ENCODE measurements at regions not wholly inside any gene's neighbourhood (a gene's known extent, or its start where the extent isn't known, plus 50 kb on each side); places are given as distances from the start of the nearest gene placed in this dataset.

GRCh38 chr12:22993609-22994315 is 368.8 kb downstream of the ETNK1 start:
- no peak for DNase-seq

GRCh38 chr12:22994316-22994675 is 369.3 kb downstream of the ETNK1 start:
- DNase-seq, result no peak

- no peak for DNase-seq
These were observed 376.5 kb downstream of the ETNK1 start for GRCh38 chr12:23001487-23001886.

GRCh38 chr12:23002381-23002780 is 377.4 kb downstream of the ETNK1 start:
- DNase-seq, result no peak

GRCh38 chr12:23004473-23005020 is 379.6 kb downstream of the ETNK1 start:
- DNase-seq, result no peak

GRCh38 chr12:23005387-23005786 is 380.4 kb downstream of the ETNK1 start:
- DNase-seq, result no peak

- no peak for DNase-seq
These were observed 381.4 kb downstream of the ETNK1 start for GRCh38 chr12:23006413-23006812.

GRCh38 chr12:23008623-23009022 is 383.7 kb downstream of the ETNK1 start:
- DNase-seq, result no peak

- no peak for DNase-seq
These were observed 389.8 kb downstream of the ETNK1 start for GRCh38 chr12:23014749-23015148.

GRCh38 chr12:23025372-23026016 is 400.5 kb downstream of the ETNK1 start:
- no peak for DNase-seq

- no peak for DNase-seq
These were observed 403.3 kb downstream of the ETNK1 start for GRCh38 chr12:23028158-23028802.

GRCh38 chr12:23029185-23029584 is 404.2 kb downstream of the ETNK1 start:
- DNase-seq, result no peak

- no peak for DNase-seq
These were observed 414.9 kb downstream of the ETNK1 start for GRCh38 chr12:23039834-23040233.

- DNase-seq, result no peak
These were observed 416.8 kb downstream of the ETNK1 start for GRCh38 chr12:23041774-23042173.

GRCh38 chr12:23043646-23044045 is 418.7 kb downstream of the ETNK1 start:
- DNase-seq, result no peak

GRCh38 chr12:23049180-23049579 is 424.2 kb downstream of the ETNK1 start:
- no peak for DNase-seq

GRCh38 chr12:23055004-23055403 is 430.0 kb downstream of the ETNK1 start:
- no peak for DNase-seq

GRCh38 chr12:23057571-23057970 is 432.6 kb downstream of the ETNK1 start:
- DNase-seq, result no peak

GRCh38 chr12:23060161-23060560 is 435.2 kb downstream of the ETNK1 start:
- no peak for DNase-seq

- DNase-seq, result no peak
These were observed 438.2 kb downstream of the ETNK1 start for GRCh38 chr12:23063206-23063605.

GRCh38 chr12:23066095-23066494 is 441.1 kb downstream of the ETNK1 start:
- no peak for DNase-seq

- no peak for DNase-seq
These were observed 458.3 kb downstream of the ETNK1 start for GRCh38 chr12:23083267-23083666.

- no peak for DNase-seq
These were observed 459.4 kb downstream of the ETNK1 start for GRCh38 chr12:23084236-23084995.
